C4-2B (cell line): ENCODE measurements at regions not wholly inside any gene's neighbourhood (a gene's known extent, or its start where the extent isn't known, plus 50 kb on each side); places are given as distances from the start of the nearest gene placed in this dataset.

ENCODE experiments used
- ZFX ChIP-seq: fragments of 450-650 bp; IDR thresholded peaks from 2 replicates; pipeline ENCODE4 v1.6.1; 2017
- TF ChIP-seq, protein P1 (sequence below): fragments of 450-650 bp; conservative IDR thresholded peaks from 2 replicates; pipeline ENCODE4 v1.5.1; 2017; ENCODE audit warnings: mild to moderate bottlenecking

DNA sequence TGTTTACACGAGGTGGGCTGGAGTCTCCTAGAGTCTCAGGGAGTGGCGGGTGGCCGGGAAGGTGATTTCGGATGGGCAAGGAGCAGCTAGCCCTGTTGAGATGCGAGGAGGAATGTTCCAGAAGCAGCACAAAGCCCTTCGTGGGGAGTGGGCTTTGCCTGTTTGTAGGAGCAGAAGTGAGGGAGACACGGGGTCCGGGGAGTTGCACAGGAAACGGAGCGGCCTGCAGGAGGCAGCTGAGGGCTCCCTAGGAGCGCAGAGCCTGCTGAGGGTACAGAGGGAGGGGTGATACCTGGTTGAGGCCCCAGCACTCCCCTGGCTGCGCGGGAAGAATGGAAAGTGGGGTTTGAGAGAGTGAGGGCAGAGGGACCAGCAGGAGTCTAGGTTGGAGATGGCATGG, 847.2 kb downstream of the TBC1D22A start:
- TF ChIP-seq, protein P1, sequence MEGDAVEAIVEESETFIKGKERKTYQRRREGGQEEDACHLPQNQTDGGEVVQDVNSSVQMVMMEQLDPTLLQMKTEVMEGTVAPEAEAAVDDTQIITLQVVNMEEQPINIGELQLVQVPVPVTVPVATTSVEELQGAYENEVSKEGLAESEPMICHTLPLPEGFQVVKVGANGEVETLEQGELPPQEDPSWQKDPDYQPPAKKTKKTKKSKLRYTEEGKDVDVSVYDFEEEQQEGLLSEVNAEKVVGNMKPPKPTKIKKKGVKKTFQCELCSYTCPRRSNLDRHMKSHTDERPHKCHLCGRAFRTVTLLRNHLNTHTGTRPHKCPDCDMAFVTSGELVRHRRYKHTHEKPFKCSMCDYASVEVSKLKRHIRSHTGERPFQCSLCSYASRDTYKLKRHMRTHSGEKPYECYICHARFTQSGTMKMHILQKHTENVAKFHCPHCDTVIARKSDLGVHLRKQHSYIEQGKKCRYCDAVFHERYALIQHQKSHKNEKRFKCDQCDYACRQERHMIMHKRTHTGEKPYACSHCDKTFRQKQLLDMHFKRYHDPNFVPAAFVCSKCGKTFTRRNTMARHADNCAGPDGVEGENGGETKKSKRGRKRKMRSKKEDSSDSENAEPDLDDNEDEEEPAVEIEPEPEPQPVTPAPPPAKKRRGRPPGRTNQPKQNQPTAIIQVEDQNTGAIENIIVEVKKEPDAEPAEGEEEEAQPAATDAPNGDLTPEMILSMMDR = no peak
- TF ChIP-seq ZFX = no peak
